Hepatocyte (in vitro differentiated cells): ENCODE measurements at regions not wholly inside any gene's neighbourhood (a gene's known extent, or its start where the extent isn't known, plus 50 kb on each side); places are given as distances from the start of the nearest gene placed in this dataset.
"Not testable (repeated sequence)": the region's sequence is repeated elsewhere in the genome, so short reads cannot be mapped to it uniquely, and the experiment has no call there.

Experiments used
- CTCF ChIP-seq: fragments of 200-600 bp; sonication (generic); IDR thresholded peaks from 2 replicates; pipeline ENCODE4 v1.5.1; 2016; ENCODE audit warnings: antibody characterized with exemption, mild to moderate bottlenecking; ENCODE audit not compliant: poor library complexity
- EZH2 ChIP-seq: fragments of 200-600 bp; sonication (generic); IDR thresholded peaks from 2 replicates; pipeline ENCODE4 v1.6.1; 2016; ENCODE audit warnings: antibody characterized with exemption, mild to moderate bottlenecking, borderline replicate concordance

- TF ChIP-seq EZH2, CTCF: not testable (repeated sequence)
Measured at GRCh38 chr3:1465091-1465490, 372.3 kb downstream of the CNTN6 start.
